GM19324 (cell line): ENCODE measurements at regions not wholly inside any gene's neighbourhood (a gene's known extent, or its start where the extent isn't known, plus 50 kb on each side); places are given as distances from the start of the nearest gene placed in this dataset.

Source experiments
- ATAC-seq: cut with Tn5 transposase; IDR thresholded peaks from one replicate; pipeline ENCODE4 v1.9.1; 2021; ENCODE audit warnings: mild to moderate bottlenecking, moderate library complexity; ENCODE audit not compliant: unreplicated experiment, low FRiP score

- no peak for ATAC-seq
Observed at GRCh38 chr7:46440186-46440585, 519.1 kb upstream of the IGFBP3 start.

- ATAC-seq: no peak
Observed at GRCh38 chr7:46432708-46433107, 511.6 kb upstream of the IGFBP3 start.

GRCh38 chr7:46428295-46428694, 507.2 kb upstream of the IGFBP3 start:
- no peak for ATAC-seq

GRCh38 chr7:46424934-46425333, 503.9 kb upstream of the IGFBP3 start:
- ATAC-seq: no peak

- no peak for ATAC-seq
Observed at GRCh38 chr7:46421441-46422230, 500.6 kb upstream of the IGFBP3 start.

- no peak for ATAC-seq
Observed at GRCh38 chr7:46414946-46415345, 493.9 kb upstream of the IGFBP3 start.

- no peak for ATAC-seq
Observed at GRCh38 chr7:46411236-46411635, 490.2 kb upstream of the IGFBP3 start.

- no peak for ATAC-seq
Observed at GRCh38 chr7:46407125-46407524, 486.1 kb upstream of the IGFBP3 start.

GRCh38 chr7:46397591-46397990, 476.5 kb upstream of the IGFBP3 start:
- no peak for ATAC-seq

GRCh38 chr7:46396481-46396880, 475.4 kb upstream of the IGFBP3 start:
- no peak for ATAC-seq

GRCh38 chr7:46393142-46393541, 472.1 kb upstream of the IGFBP3 start:
- no peak for ATAC-seq

GRCh38 chr7:46391231-46392201, 470.4 kb upstream of the IGFBP3 start:
- no peak for ATAC-seq

GRCh38 chr7:46390042-46390441, 469.0 kb upstream of the IGFBP3 start:
- ATAC-seq: no peak

- ATAC-seq: no peak
Observed at GRCh38 chr7:46389146-46389545, 468.1 kb upstream of the IGFBP3 start.

- ATAC-seq: no peak
Observed at GRCh38 chr7:46387646-46388045, 466.6 kb upstream of the IGFBP3 start.

GRCh38 chr7:46386428-46387399, 465.6 kb upstream of the IGFBP3 start:
- ATAC-seq: no peak

- no peak for ATAC-seq
Observed at GRCh38 chr7:46385662-46386309, 464.7 kb upstream of the IGFBP3 start.

GRCh38 chr7:46383605-46384004, 462.5 kb upstream of the IGFBP3 start:
- no peak for ATAC-seq

- ATAC-seq: no peak
Observed at GRCh38 chr7:46369933-46370654, 449.0 kb upstream of the IGFBP3 start.
